ENCODE measurements at regions not wholly inside any gene's neighbourhood (a gene's known extent, or its start where the extent isn't known, plus 50 kb on each side); places are given as distances from the start of the nearest gene placed in this dataset.

DNA sequence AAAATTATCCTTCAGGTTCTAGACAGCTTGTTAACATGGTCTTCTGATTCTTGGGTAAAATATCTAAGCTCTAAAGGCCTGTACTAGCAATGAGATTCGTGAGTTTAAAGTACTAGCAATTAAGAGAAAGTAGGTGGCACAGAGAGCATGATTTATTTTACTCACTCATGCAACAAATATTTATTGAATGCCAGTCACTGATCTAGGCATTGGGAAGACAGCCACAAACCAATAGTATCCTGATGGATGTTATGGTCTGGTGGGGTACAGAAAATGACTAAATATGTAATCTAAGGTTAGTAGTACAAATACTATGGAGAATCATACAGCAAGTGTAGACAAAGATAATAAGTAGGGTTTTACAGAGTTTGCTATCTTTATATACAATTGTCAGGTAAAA is 751.3 kb downstream of the ZNF385D start:
- POLR2A ChIA-PET: no interaction called here
- H3K27ac ChIP-seq: no peak overlapping the region
- no peaks in the 10 kb centered on the region for H3K9me3 ChIP-seq
- CTCF ChIA-PET: no interaction called here
- WGBS (ENCODE audit: missing lambda C conversion rate): 3% methylated on average over 1 of the region's 1 CpG
- no peaks in the 10 kb centered on the region for H3K4me1 ChIP-seq
- TF ChIP-seq JUN (IDR thresholded peaks at IDR 0.05) (no peak), ZNF302 (CRISPR knock-in tag; IDR thresholded peaks at IDR 0.05) (no peak), TP53 (CRISPR knock-in tag; IDR thresholded peaks at IDR 0.05) (no peak), POLR2A (IDR thresholded peaks at IDR 0.05; ENCODE audit: low read length) (no peak), RCOR1 (IDR thresholded peaks at IDR 0.05; ENCODE audit: low read depth, low read length) (no peak), BHLHE40 (IDR thresholded peaks at IDR 0.05; ENCODE audit: low read depth, low read length) (no peak), HOXB13 (CRISPR knock-in tag; IDR thresholded peaks at IDR 0.05; ENCODE audit: low read depth) (no peak), ATOH8 (CRISPR knock-in tag; IDR thresholded peaks at IDR 0.05; ENCODE audit: low read depth) (no peak), EHF (CRISPR knock-in tag; IDR thresholded peaks at IDR 0.05) (no peak), HOXA7 (CRISPR knock-in tag; IDR thresholded peaks at IDR 0.05) (no peak), FOXS1 (CRISPR knock-in tag; IDR thresholded peaks at IDR 0.05) (no peak), BCL3 (IDR thresholded peaks at IDR 0.05) (no peak), RNF2 (IDR thresholded peaks at IDR 0.05; ENCODE audit: borderline replicate concordance, low read depth) (no peak), MAFK (IDR thresholded peaks at IDR 0.05; ENCODE audit: partially characterized antibody) (no peak)
- FAIRE-seq: no peak
- H3K4me3 ChIP-seq: no peak overlapping the region
- DNase-seq (ENCODE audit: low read depth in 1 of 2, low spot score in 1 of 2): no peak
- H3K4me2 ChIP-seq: no peak overlapping the region
- no peak for ATAC-seq

GRCh38 chr3:20997183-20997582 is 753.8 kb downstream of the ZNF385D start:
- no peak for TF ChIP-seq HOXB5 (CRISPR knock-in tag; IDR thresholded peaks at IDR 0.05)
- TF ChIP-seq, protein P1, sequence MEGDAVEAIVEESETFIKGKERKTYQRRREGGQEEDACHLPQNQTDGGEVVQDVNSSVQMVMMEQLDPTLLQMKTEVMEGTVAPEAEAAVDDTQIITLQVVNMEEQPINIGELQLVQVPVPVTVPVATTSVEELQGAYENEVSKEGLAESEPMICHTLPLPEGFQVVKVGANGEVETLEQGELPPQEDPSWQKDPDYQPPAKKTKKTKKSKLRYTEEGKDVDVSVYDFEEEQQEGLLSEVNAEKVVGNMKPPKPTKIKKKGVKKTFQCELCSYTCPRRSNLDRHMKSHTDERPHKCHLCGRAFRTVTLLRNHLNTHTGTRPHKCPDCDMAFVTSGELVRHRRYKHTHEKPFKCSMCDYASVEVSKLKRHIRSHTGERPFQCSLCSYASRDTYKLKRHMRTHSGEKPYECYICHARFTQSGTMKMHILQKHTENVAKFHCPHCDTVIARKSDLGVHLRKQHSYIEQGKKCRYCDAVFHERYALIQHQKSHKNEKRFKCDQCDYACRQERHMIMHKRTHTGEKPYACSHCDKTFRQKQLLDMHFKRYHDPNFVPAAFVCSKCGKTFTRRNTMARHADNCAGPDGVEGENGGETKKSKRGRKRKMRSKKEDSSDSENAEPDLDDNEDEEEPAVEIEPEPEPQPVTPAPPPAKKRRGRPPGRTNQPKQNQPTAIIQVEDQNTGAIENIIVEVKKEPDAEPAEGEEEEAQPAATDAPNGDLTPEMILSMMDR (IDR thresholded peaks at IDR 0.05): no peak
- TF ChIP-seq EP300 (IDR thresholded peaks at IDR 0.05): no peak
- TF ChIP-seq RFX5 (IDR thresholded peaks at IDR 0.05): no peak
- no peak for TF ChIP-seq MAFK (IDR thresholded peaks at IDR 0.05; ENCODE audit: partially characterized antibody)
- TF ChIP-seq CHD2 (IDR thresholded peaks at IDR 0.05; ENCODE audit: low read length, partially characterized antibody): no peak
- no peak for TF ChIP-seq MAZ (IDR thresholded peaks at IDR 0.05; ENCODE audit: borderline replicate concordance, low read depth, low read length)
- no peak for TF ChIP-seq MYC (IDR thresholded peaks at IDR 0.05; ENCODE audit: borderline replicate concordance, low read length)
- no peak for TF ChIP-seq KDM1A (IDR thresholded peaks at IDR 0.05; ENCODE audit: low read depth)
- no peak for TF ChIP-seq HOXB13 (CRISPR knock-in tag; IDR thresholded peaks at IDR 0.05; ENCODE audit: low read depth)
- TF ChIP-seq, protein P2, sequence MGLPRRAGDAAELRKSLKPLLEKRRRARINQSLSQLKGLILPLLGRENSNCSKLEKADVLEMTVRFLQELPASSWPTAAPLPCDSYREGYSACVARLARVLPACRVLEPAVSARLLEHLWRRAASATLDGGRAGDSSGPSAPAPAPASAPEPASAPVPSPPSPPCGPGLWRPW (IDR thresholded peaks at IDR 0.05): no peak
- TF ChIP-seq KDM5A (IDR thresholded peaks at IDR 0.05): no peak
- TF ChIP-seq BHLHE40 (IDR thresholded peaks at IDR 0.05; ENCODE audit: low read depth, low read length): no peak
- TF ChIP-seq ZNF302 (CRISPR knock-in tag; IDR thresholded peaks at IDR 0.05): no peak
- no peak for TF ChIP-seq RCOR1 (IDR thresholded peaks at IDR 0.05; ENCODE audit: low read depth, low read length)
- TF ChIP-seq ZSCAN20 (CRISPR knock-in tag; IDR thresholded peaks at IDR 0.05): no peak
- no peak for TF ChIP-seq HOXA7 (CRISPR knock-in tag; IDR thresholded peaks at IDR 0.05)
- no peak for TF ChIP-seq GATA3 (IDR thresholded peaks at IDR 0.05; ENCODE audit: borderline replicate concordance)
- TF ChIP-seq FOSL2 (IDR thresholded peaks at IDR 0.05): no peak
- TF ChIP-seq FOSL2 (CRISPR knock-in tag; IDR thresholded peaks at IDR 0.05): no peak
- TF ChIP-seq CBX8 (IDR thresholded peaks at IDR 0.05): no peak
- WGBS (ENCODE audit: missing lambda C conversion rate): 2% methylated on average over 2 of the region's 2 CpGs
- no peaks in the 10 kb centered on the region for H3K4me1 ChIP-seq
- CTCF ChIA-PET: no interaction called here
- no peaks in the 10 kb centered on the region for H3K9me3 ChIP-seq
- FAIRE-seq (no peak), DNase-seq (ENCODE audit: low read depth in 1 of 2, low spot score in 1 of 2) (no peak), ATAC-seq (no peak)
- H3K4me3 ChIP-seq: no peak overlapping the region
- POLR2A ChIA-PET: no interaction called here
- H3K4me2 ChIP-seq: no peak overlapping the region
- no peak overlapping the region for H3K27ac ChIP-seq

Measured in A549 (cell line).